Colonic mucosa (tissue), 4 donors: ENCODE measurements at regions not wholly inside any gene's neighbourhood (a gene's known extent, or its start where the extent isn't known, plus 50 kb on each side); places are given as distances from the start of the nearest gene placed in this dataset.

ENCODE experiments used
- DNase-seq: peaks from one replicate; pipeline ENCODE4 v3.0.0-alpha.2; 2020
- H3K27ac ChIP-seq: fragments of 200-600 bp; one replicate; pipeline ENCODE4 v1.8.0; 2021
- H3K27me3 ChIP-seq: fragments of 200-600 bp; one replicate; pipeline ENCODE4 v1.8.0; 2021
- H3K36me3 ChIP-seq: fragments of 200-600 bp; one replicate; pipeline ENCODE4 v1.8.0; 2021
- H3K4me1 ChIP-seq: fragments of 200-600 bp; one replicate; pipeline ENCODE4 v1.8.0; 2021; ENCODE audit warnings: mild to moderate bottlenecking
- H3K4me3 ChIP-seq: fragments of 200-600 bp; one replicate; pipeline ENCODE4 v1.8.0; 2021
- H3K9ac ChIP-seq, 2 donors: one replicate each; pipeline ENCODE4 v1.7.0; 2013; ENCODE audit warnings: control low read depth in 2 of 2, low read depth in 2 of 2, low read length in 2 of 2
- H3K9me3 ChIP-seq: fragments of 200-600 bp; one replicate; pipeline ENCODE4 v1.8.0; 2021
- intact Hi-C: fragments of 100-400 bp; cut with DNase I; formaldehyde crosslinking; loops from one replicate; pipeline ENCODE4 v1.14.1; 2022
- TF ChIP-seq, protein P1 (sequence below): fragments of 200-600 bp; IDR thresholded peaks from one replicate; pipeline ENCODE4 v1.8.0; 2022; ENCODE audit warnings: antibody characterized with exemption, mild to moderate bottlenecking
- donor health status: healthy.
- donor health status: DM: no; HTN: no; CAD: no.
- donor health status: DM: no; HTN: no; CAD: no.

DNA sequence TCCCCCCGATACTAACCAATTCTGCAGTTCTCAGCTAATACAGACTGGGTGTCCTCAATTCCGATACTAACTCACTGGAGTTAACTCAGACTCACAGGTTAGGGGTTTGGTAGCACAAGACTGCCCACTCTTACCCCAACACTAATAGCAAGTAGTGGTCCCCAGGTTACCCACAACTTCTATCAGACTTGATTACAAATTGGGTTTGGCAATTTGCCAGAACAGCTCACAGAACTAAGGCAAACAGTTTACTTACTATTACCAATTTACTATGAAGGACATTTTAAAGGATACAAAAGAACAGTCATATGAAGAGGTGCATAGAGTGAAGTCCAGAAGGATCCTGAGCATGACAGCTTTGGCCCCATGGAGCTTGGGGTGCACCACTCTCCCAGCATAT lies 201.8 kb upstream of the VCX start:
- intact Hi-C loops, result no loop called here
- Histone ChIP-seq H3K4me1 (no peaks in the 10 kb centered on the region), H3K9me3 (no peaks in the 10 kb centered on the region), H3K27ac (no peak overlapping the region), H3K9ac (no peak overlapping the region), H3K36me3 (no peaks in the 10 kb centered on the region), H3K4me3 (no peak overlapping the region), H3K27me3 (no peaks in the 10 kb centered on the region)
- TF ChIP-seq, protein P1, sequence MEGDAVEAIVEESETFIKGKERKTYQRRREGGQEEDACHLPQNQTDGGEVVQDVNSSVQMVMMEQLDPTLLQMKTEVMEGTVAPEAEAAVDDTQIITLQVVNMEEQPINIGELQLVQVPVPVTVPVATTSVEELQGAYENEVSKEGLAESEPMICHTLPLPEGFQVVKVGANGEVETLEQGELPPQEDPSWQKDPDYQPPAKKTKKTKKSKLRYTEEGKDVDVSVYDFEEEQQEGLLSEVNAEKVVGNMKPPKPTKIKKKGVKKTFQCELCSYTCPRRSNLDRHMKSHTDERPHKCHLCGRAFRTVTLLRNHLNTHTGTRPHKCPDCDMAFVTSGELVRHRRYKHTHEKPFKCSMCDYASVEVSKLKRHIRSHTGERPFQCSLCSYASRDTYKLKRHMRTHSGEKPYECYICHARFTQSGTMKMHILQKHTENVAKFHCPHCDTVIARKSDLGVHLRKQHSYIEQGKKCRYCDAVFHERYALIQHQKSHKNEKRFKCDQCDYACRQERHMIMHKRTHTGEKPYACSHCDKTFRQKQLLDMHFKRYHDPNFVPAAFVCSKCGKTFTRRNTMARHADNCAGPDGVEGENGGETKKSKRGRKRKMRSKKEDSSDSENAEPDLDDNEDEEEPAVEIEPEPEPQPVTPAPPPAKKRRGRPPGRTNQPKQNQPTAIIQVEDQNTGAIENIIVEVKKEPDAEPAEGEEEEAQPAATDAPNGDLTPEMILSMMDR, result no peak
- DNase-seq, result no peak

DNA sequence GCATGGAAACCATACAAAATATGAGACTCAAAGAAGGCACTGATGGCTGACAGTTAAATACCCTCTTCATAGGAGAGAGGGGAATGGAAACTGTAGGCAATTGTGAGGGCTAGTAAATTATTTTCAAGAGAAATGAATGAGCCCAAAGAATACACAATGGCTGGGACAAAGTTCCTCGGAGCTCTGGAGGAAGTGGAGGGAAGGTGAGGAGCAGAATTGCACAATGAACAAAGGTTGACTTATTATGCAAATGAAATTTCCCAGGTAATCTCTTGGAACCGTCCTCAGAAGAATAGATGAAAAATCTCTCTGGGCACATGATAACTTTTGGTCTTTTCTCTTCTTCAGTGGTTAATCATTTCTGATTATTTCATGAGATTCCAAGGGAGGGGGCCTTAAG lies 202.6 kb upstream of the VCX start:
- DNase-seq, result no peak

DNA sequence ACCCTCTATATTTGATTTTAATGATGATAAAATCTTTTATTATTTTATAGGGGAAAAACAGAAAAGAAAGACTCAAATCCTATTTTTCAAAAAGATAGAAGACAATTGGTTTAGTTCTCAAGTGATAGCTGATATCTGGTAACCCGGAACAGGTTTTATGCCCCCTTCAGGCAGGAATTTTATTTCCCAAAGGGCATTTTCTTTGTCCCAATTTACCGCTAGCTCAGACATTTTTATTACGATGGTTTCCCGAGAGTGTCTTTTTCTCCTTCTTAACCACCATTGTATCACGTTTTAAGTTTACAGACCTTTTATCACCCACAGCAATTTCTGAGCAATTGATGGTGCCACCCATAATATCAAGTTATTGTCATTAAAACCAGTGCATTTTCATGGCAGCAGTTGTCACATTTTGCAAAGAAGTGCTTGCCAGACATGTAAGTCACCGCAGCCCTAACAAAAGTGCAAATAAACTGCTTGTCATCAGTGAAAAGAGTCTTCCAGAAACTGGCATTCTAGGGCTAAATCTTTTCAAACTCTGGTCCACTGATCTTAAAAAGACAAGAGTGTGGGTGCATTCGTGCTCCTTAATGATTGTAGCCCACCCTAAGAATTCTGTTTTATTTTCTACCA lies 204.8 kb upstream of the VCX start:
- no peak overlapping the region for H3K9ac ChIP-seq

More for the DNA sequence above, 202.6 kb upstream of the VCX start:
- Histone ChIP-seq H3K4me3 (no peak overlapping the region), H3K36me3 (no peaks in the 10 kb centered on the region), H3K4me1 (no peaks in the 10 kb centered on the region), H3K27ac (no peak overlapping the region), H3K27me3 (no peaks in the 10 kb centered on the region), H3K9ac (no peak overlapping the region), H3K9me3 (no peaks in the 10 kb centered on the region)
- TF ChIP-seq, protein P1, result no peak
- intact Hi-C loops, result no loop called here

DNA sequence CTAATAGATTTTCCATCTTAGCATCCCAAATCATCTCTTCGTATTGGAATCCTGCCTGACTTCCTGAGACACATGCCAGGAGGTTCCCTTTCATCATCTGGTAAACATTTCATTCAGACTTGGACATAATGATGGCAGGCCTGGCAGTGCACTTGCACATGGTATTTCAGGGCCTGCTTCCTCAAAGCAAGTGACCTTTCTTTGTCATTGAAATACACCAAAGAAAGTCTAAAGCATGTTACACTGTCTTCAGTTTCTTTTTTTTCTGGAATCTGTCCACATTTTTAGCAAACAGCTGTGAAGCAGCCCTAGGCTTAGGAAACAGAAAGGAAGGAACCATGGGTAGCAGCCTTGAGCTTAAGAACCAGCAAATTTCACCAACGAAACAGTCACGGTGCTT lies 205.9 kb upstream of the VCX start:
- H3K4me3 ChIP-seq, result no peak overlapping the region
- intact Hi-C loops, result no loop called here

More for the DNA sequence above, 204.8 kb upstream of the VCX start:
- DNase-seq, result no peak
- Histone ChIP-seq H3K9me3 (no peaks in the 10 kb centered on the region), H3K27me3 (no peaks in the 10 kb centered on the region), H3K4me1 (no peaks in the 10 kb centered on the region), H3K4me3 (no peak overlapping the region), H3K27ac (no peak overlapping the region), H3K36me3 (no peaks in the 10 kb centered on the region)
- TF ChIP-seq, protein P1, result no peak
- intact Hi-C loops, result no loop called here

DNA sequence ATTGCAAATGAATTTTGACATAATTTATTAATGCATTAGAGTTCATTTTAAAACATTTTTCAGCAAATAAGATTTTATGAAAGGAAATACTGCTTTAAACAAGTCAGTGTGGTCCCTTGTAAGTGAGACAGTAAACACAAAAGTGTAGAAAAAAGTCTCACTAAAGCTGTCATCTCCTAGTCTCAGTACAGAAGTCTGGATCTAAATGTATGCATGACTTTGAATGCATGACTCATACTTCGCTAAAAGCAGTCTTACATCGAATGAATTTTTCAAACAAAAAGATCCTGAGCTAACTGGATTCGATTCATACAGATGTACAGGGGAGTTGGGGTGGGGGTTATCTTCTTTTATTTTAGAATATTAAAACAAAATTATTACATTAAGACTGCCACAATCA lies 207.4 kb upstream of the VCX start:
- Histone ChIP-seq H3K36me3 (no peaks in the 10 kb centered on the region), H3K4me1 (no peaks in the 10 kb centered on the region), H3K9me3 (no peaks in the 10 kb centered on the region), H3K27ac (no peak overlapping the region), H3K9ac (no peak overlapping the region), H3K27me3 (no peaks in the 10 kb centered on the region), H3K4me3 (no peak overlapping the region)
- DNase-seq, result no peak
- intact Hi-C loops, result no loop called here
- TF ChIP-seq, protein P1, result no peak

More for the DNA sequence above, 205.9 kb upstream of the VCX start:
- TF ChIP-seq, protein P1, result no peak
- H3K4me1 ChIP-seq, result no peaks in the 10 kb centered on the region
- no peak overlapping the region for H3K27ac ChIP-seq
- no peaks in the 10 kb centered on the region for H3K27me3 ChIP-seq
- no peaks in the 10 kb centered on the region for H3K36me3 ChIP-seq
- no peak for DNase-seq
- H3K9me3 ChIP-seq, result no peaks in the 10 kb centered on the region
- H3K9ac ChIP-seq, result no peak overlapping the region
